AG09309 (cell line): ENCODE measurements at regions not wholly inside any gene's neighbourhood (a gene's known extent, or its start where the extent isn't known, plus 50 kb on each side); places are given as distances from the start of the nearest gene placed in this dataset.

Experiments used
- DNase-seq: peaks from one replicate; pipeline ENCODE4 v3.0.0-alpha.2; 2010; ENCODE audit warnings: low read depth
- H3K4me3 ChIP-seq: 2 replicates; pipeline ENCODE4 v1.5.1; 2011; ENCODE audit warnings: mild to moderate bottlenecking, low read depth, low read length, moderate library complexity; ENCODE audit not compliant: control insufficient read depth
- CTCF ChIP-seq: IDR thresholded peaks from 2 replicates; pipeline ENCODE4 v1.5.1; 2011; ENCODE audit warnings: mild to moderate bottlenecking, low read depth, low read length, inconsistent platforms; ENCODE audit not compliant: insufficient read depth, control insufficient read depth; ENCODE audit errors: missing control alignments

- DNase-seq: no peak
- no peak overlapping the region for H3K4me3 ChIP-seq
- TF ChIP-seq CTCF: no peak
These were observed 516.3 kb upstream of the ID2 start for GRCh38 chr2:8165550-8165949.

GRCh38 chr2:8168022-8168717 lies 513.7 kb upstream of the ID2 start:
- H3K4me3 ChIP-seq: no peak overlapping the region
- no peak for TF ChIP-seq CTCF
- no peak for DNase-seq

- TF ChIP-seq CTCF: no peak
- H3K4me3 ChIP-seq: no peak overlapping the region
- no peak for DNase-seq
These were observed 512.9 kb upstream of the ID2 start for GRCh38 chr2:8168876-8169424.

GRCh38 chr2:8169443-8169842 lies 512.4 kb upstream of the ID2 start:
- no peak overlapping the region for H3K4me3 ChIP-seq
- peak; percentile 86 for DNase-seq
- TF ChIP-seq CTCF: no peak

- no peak for DNase-seq
- H3K4me3 ChIP-seq: no peak overlapping the region
- TF ChIP-seq CTCF: no peak
These were observed 511.1 kb upstream of the ID2 start for GRCh38 chr2:8170552-8171327.

GRCh38 chr2:8171608-8172007 lies 510.2 kb upstream of the ID2 start:
- no peak for TF ChIP-seq CTCF
- no peak for DNase-seq
- no peak overlapping the region for H3K4me3 ChIP-seq
